Coronary artery (tissue), 2 donors: ENCODE measurements at regions not wholly inside any gene's neighbourhood (a gene's known extent, or its start where the extent isn't known, plus 50 kb on each side); places are given as distances from the start of the nearest gene placed in this dataset.
"Not testable (repeated sequence)": the region's sequence is repeated elsewhere in the genome, so short reads cannot be mapped to it uniquely, and the experiment has no call there.

ENCODE experiments used
- DNase-seq: peaks from one replicate; pipeline ENCODE4 v3.0.0-alpha.2; 2017; ENCODE audit warnings: low spot score
- H3K27ac ChIP-seq, 2 donors: fragments of 200-600 bp; sonication (generic); one replicate each; pipeline ENCODE4 v1.5.1; 2016 to 2019
- H3K4me3 ChIP-seq: fragments of 200-600 bp; sonication (generic); 2 replicates; pipeline ENCODE4 v1.5.1; 2016; ENCODE audit warnings: mild to moderate bottlenecking, moderate library complexity
- CTCF ChIP-seq: fragments of 200-600 bp; sonication (generic); IDR thresholded peaks from one replicate; pipeline ENCODE4 v1.5.1; 2019; ENCODE audit warnings: antibody characterized with exemption

DNA sequence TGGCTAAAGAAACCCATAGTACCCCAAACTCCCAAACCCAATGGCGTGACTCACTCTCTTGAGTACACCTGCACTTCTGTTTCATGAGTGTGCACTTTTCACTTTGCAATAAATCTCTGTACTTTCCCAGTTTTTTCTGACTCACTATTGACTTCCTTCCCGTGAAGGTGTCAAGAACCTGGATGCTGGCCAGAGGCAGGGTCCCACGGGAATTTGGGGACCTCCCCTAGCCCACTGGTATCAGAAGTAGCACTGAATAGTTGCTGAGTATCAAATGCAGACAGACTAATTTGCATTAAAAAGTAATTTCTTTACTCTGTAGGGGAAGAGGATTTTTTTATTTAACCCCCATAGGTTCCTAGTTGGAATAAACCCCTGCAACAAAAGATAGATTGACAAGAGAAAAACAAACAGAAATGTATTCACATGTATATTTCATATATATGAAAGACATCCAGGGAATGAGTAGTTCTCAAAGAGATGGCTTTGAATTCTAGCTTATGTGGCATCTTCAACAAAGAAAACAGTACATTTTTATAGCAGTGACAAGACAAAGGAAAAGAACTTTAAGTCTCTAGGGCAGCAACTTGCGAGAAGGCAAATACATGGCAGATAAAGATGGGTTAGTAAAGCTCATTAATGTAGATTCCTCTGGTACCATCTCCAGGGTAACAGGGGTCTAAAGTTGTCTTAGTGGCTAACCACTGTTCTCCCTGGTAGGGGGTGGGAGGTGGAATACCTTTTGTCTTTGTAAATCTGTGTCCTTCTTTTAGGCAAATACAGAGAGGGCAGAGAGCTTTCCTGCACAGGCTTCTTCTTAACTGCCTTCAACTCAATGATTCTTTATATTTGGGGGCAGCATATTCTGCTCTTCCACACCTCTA lies 385.5 kb upstream of the PDZRN3 start:
- Histone ChIP-seq H3K27ac (no peak overlapping the region), H3K4me3 (no peak overlapping the region)
- no peak for TF ChIP-seq CTCF

DNA sequence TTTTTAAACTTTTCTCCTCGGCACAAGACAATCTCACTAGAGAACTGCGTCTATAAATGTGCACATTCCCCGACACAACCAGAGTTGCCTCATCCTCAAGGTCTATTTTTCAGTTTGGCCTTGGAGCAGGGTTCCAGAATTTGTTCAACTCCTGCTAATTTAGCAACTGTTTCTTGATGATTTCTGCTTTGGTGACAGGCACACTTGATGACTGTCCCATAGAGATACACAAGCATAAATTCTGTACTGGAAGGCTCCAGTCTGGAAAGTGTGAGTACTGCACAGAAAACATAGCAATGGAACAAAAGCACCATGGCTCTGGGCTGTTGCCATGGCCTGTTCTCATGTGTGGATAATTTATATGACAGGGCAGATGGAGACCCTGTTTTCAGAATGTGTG lies 379.6 kb upstream of the PDZRN3 start:
- no peak overlapping the region for H3K27ac ChIP-seq
- H3K4me3 ChIP-seq, result no peak overlapping the region
- no peak for TF ChIP-seq CTCF
- no peak for DNase-seq

More for the DNA sequence above, 385.5 kb upstream of the PDZRN3 start:
- no peak for DNase-seq

DNA sequence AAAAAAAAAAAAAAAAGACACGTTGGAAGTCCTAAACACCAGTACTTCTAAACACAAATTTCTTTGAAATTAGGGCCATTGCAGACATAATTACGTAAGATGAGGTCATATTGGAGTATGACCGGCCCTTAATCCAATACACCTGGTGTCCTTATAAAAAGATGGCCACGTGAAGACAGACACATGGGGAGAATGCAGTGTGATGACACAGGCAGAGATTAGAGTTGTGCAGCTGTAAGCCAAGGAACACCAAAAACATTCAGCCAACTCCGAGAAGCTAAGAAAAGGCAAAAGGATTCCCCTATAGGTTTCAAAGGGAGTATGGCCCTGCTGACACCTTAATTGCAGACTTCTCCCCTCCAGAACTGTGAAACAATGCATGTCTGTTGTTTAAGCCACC lies 379.0 kb upstream of the PDZRN3 start:
- Histone ChIP-seq H3K27ac (no peak overlapping the region), H3K4me3 (no peak overlapping the region)
- no peak for DNase-seq
- TF ChIP-seq CTCF, result no peak

DNA sequence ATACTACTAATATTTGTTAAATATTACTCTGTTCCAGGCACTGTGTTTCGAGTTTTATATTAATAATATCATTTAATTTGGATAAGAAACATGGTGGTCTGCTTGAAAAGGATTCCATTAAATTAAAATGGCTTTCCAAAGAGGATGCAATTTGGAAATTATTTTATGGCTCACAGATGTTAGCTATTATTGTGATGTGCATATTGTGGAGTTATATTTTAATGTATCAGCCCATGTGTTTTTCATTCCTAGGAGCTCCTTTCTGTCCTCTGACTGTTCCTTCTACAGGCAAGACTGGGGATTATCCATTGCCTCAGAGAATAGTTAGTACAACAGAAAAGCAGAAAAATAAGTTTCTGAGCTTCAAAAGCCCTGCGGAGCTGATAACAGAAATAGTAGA lies 376.7 kb upstream of the PDZRN3 start:
- TF ChIP-seq CTCF, result no peak
- Histone ChIP-seq H3K27ac (no peak overlapping the region), H3K4me3 (no peak overlapping the region)
- no peak for DNase-seq

DNA sequence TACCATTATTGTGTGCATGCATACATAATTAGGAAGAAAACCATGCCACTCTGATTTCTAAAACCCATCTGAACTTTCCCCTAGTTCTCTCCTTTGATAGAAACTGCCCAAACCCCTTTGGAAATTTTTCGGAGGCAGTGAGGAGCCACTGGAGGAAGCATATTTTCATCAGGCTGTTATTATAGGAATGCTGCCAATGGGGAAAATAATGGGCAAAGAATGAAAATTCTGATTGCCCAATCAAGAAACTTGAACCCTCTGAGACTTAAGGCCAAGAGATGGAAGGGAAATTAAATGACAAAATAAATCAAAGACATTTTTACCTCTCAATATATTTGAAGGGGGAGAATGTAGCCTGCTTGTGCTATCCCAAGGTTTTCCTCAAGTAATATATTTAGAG lies 376.0 kb upstream of the PDZRN3 start:
- Histone ChIP-seq H3K4me3 (no peak overlapping the region), H3K27ac (no peak overlapping the region)
- DNase-seq, result no peak
- no peak for TF ChIP-seq CTCF

DNA sequence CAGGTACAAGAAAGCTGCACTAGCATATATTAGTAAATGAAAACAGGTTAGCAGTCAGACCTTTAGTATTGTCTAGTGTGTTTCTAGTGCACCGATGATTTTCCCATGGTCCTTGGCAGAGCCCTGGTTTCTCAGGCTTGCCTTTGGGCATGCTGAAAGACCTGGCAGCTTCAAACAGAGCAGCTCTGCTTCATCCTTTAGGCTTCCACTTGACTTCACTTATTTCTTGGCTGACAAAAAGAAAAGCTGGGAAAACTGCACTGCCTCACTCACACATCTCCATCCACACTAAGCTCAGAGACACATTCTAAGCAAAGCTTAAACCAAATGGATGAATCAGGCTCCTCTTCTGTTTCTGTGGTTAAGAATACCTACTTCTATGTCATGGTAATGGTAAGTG lies 374.8 kb upstream of the PDZRN3 start:
- DNase-seq, result no peak
- no peak overlapping the region for H3K27ac ChIP-seq
- H3K4me3 ChIP-seq, result no peak overlapping the region
- TF ChIP-seq CTCF, result no peak

GRCh38 chr3:73990691-73991090 lies 365.9 kb upstream of the PDZRN3 start:
- DNase-seq, H3K4me3 ChIP-seq, H3K27ac ChIP-seq: not testable (repeated sequence)
